ENCODE measurements at regions not wholly inside any gene's neighbourhood (a gene's known extent, or its start where the extent isn't known, plus 50 kb on each side); places are given as distances from the start of the nearest gene placed in this dataset.

DNA sequence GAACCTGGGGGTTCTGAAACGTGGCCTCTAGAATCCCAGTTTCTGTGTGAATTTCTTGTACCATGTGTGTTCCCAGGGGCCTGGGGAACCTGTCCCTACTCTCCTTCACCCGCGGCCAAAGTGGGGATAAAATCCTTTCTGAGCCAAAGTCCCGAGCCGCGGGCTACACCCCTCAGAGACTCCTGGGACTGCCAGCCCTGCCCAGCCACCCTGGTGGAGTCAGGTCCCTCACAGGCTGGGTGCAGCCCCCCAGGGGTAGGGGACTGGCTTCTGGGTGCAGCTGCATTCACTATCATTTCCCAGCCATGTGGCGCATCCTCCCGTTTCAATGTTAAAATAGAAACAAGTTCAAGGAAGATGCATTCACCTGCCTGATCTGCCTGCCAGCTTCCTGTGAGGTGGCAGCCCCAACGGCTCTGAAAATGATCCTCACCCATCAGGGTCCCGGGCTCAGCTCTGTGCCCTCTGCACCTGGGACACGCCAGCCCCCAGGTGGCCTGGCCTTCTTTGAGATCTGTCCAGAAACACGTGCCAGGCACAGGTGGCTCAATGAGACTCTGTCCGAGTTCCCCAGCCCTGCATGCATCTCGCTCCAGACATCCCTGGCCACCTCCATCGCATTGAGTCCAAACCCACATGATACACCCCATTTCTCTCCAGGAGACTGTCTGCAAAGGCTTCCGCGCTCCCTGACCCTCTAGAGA, 338.8 kb downstream of the CTTN start:
- Mint-ChIP-seq H3K27ac (0 out of 7 replicates have a peak overlapping the region, but pooled peaks of 1 of the 3 experiments have one; percentile 53), H3K27me3 (ENCODE audit: low read depth) (peaks cover 2% of the 10 kb centered on the region; the same call in 1 of the 2 replicates), H3K4me3 (no peak overlapping the region), H3K9me3 (no peaks in the 10 kb centered on the region), H3K36me3 (ENCODE audit: insufficient read depth in 1 of 3, low read depth in 3 of 3) (peaks cover 0 to 4% (median 0%) of the 10 kb centered on the region in 3 experiments; a peak in 2 of 7 replicates), H3K4me1 (peaks cover 15 to 23% of the 10 kb centered on the region in 2 experiments)
- H4K91ac ChIP-seq (ENCODE audit: insufficient read length, low read depth, low read length), result no peak overlapping the region
- H2BK120ac ChIP-seq (ENCODE audit: low read depth, low read length, poor library complexity, severe bottlenecking), result no peak overlapping the region
- H3K56ac ChIP-seq (ENCODE audit: insufficient read length, low read depth, low read length), result no peak overlapping the region
- peaks cover 2% of the 10 kb centered on the region; the same call in 1 of the 2 replicates for H3K4me1 ChIP-seq (ENCODE audit: insufficient read depth, low read length)
- WGBS (ENCODE audit: extremely low coverage, insufficient read length, low lambda C conversion rate), result no CpG with 5 or more reads among the region's 17 CpGs
- TF ChIP-seq CTCF (conservative IDR thresholded peaks at IDR 0.05), result no peak
- no peak overlapping the region for H3K27ac ChIP-seq (ENCODE audit: insufficient read length, low read depth, low read length)
- no peak for DNase-seq
- no peak overlapping the region for H2AK5ac ChIP-seq (ENCODE audit: insufficient read length, low read length)
- H3K27me3 ChIP-seq (ENCODE audit: insufficient read depth, low read length), result no peaks in the 10 kb centered on the region
- H3K23me2 ChIP-seq (ENCODE audit: insufficient read length, low read depth, low read length, poor library complexity, severe bottlenecking), result no peaks in the 10 kb centered on the region
- H3K79me1 ChIP-seq (ENCODE audit: insufficient read depth, low read depth, low read length, poor library complexity, severe bottlenecking), result no peaks in the 10 kb centered on the region
- no peak overlapping the region for H3K9ac ChIP-seq (ENCODE audit: extremely low read depth, insufficient read length, low read length)
- H3K18ac ChIP-seq (ENCODE audit: insufficient read length, low read depth, low read length), result no peak overlapping the region
- no peak overlapping the region for H4K5ac ChIP-seq (ENCODE audit: insufficient read length, low read depth, low read length)
- H3K4ac ChIP-seq (ENCODE audit: low read depth, low read length), result no peak overlapping the region
- H3K14ac ChIP-seq (ENCODE audit: insufficient read depth, low read length), result no peak overlapping the region
- H2BK5ac ChIP-seq (ENCODE audit: insufficient read length, low read length), result no peak overlapping the region
- no peak overlapping the region for H3T11ph ChIP-seq (ENCODE audit: low read length)
- H2BK15ac ChIP-seq (ENCODE audit: low read depth, low read length), result no peak overlapping the region
- no peaks in the 10 kb centered on the region for H4K20me1 ChIP-seq (ENCODE audit: control insufficient read depth, insufficient read depth, insufficient read length)
- H3K79me2 ChIP-seq (ENCODE audit: insufficient read depth, low read length), result no peaks in the 10 kb centered on the region
- no peak overlapping the region for H2AFZ ChIP-seq (ENCODE audit: low read length)
- H3K9me3 ChIP-seq (ENCODE audit: control insufficient read depth, low read depth, low read length), result no peaks in the 10 kb centered on the region
- H2BK12ac ChIP-seq (ENCODE audit: insufficient read length, low read depth, low read length), result no peak overlapping the region
- H3K4me2 ChIP-seq (ENCODE audit: insufficient read depth, insufficient read length, low read length), result no peak overlapping the region
- no peak overlapping the region for H4K8ac ChIP-seq (replicated peaks; ENCODE audit: insufficient read length, low read depth, low read length)
- no peak overlapping the region for H2BK20ac ChIP-seq (ENCODE audit: low read depth, low read length, poor library complexity, severe bottlenecking)
- H3K23ac ChIP-seq (ENCODE audit: insufficient read length, low read depth, low read length), result no peak overlapping the region
